Sciatic nerve (tissue), 2 donors: ENCODE measurements at regions not wholly inside any gene's neighbourhood (a gene's known extent, or its start where the extent isn't known, plus 50 kb on each side); places are given as distances from the start of the nearest gene placed in this dataset.
"Not testable (repeated sequence)": the region's sequence is repeated elsewhere in the genome, so short reads cannot be mapped to it uniquely, and the experiment has no call there.

Experiments
- ATAC-seq: fragments of 200-7000 bp; cut with Tn5 transposase; one replicate; pipeline ENCODE4 v1.9.1; 2020; ENCODE audit warnings: mild to moderate bottlenecking, moderate library complexity
- DNase-seq: peaks from one replicate; pipeline ENCODE4 v3.0.0-alpha.2; 2020; ENCODE audit warnings: low spot score
- intact Hi-C: fragments of 100-400 bp; cut with DNase I; formaldehyde crosslinking; loops from one replicate; pipeline ENCODE4 v1.14.2; 2022
- donor health status: DM: no; HTN: no; CAD: no.
- donor health status: DM: no; HTN: no; CAD: no.

DNA sequence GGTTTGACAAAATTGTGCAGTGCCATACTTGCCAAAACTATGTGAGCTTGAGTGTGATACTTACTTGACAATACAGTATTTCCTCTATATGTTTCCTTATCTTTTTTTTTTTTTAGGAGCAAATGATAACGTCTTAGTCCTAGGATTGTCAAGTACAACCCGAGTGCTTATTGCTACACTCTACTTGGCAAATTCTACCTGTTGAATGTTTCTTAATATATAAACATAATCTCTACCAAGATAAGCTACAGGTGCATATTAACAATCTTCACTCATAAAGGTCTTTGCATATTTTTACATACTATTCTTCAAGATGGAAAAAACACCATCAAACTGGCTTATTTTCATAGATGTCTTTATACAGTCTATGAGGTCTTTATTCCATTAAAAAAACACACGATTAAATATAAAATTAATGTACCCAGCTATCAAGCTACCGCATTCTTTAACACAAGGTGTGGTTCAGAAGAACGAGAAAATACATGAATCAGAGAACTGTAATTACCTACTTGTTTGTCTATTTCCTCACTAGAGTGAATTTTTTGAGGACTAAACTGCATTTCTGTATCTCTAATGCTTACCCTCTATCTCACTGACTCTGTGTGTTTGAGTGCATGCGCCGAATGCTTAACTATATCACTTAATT lies 76.1 kb upstream of the PDSS1 start:
- intact Hi-C loops = no loop called here
- no peak for ATAC-seq

GRCh38 chr10:26621889-26622711 lies 75.4 kb upstream of the PDSS1 start:
- intact Hi-C loops = no loop called here
- no peak for DNase-seq
- ATAC-seq = no peak

More for the DNA sequence above, 76.1 kb upstream of the PDSS1 start:
- DNase-seq = no peak

DNA sequence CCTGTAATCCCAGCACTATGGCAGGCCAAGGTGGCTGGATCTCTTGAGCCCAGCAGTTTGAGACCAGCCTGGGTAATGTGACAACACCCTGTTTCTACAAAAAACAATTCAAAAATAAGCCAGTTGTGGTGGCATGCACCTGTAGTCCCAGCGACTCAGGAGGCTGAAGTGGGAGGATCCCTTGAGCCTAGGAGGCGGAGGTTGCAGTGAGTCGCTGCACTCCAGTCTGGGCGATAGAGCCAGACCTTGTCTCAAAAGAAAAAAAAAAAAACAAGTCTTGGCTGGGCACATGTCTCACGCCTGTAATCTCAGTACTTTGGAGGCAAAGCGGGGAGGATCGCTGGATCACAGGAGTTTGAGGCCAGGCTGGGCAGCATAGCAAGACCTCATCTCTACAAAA lies 74.6 kb upstream of the PDSS1 start:
- DNase-seq = no peak
- intact Hi-C loops = no loop called here
- ATAC-seq = no peak

DNA sequence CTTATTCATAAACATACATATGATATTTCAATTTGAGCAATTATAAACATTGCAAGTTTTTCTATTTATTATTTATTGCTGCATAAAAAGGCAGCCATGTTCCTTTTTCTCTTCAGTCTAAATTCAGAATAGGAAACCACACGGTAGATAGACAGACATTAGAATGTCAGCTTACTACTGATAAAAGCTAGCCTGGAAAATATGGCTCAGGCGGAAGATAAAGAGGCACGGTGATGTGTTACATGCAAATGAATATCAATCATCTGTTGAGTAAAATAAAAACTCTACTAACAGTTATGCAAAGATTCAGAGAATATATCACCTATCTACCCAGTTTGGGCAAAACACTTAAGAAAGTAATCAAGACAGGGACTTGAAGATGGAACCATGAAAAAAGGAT lies 73.5 kb upstream of the PDSS1 start:
- intact Hi-C loops = no loop called here
- DNase-seq (no peak), ATAC-seq (no peak)

DNA sequence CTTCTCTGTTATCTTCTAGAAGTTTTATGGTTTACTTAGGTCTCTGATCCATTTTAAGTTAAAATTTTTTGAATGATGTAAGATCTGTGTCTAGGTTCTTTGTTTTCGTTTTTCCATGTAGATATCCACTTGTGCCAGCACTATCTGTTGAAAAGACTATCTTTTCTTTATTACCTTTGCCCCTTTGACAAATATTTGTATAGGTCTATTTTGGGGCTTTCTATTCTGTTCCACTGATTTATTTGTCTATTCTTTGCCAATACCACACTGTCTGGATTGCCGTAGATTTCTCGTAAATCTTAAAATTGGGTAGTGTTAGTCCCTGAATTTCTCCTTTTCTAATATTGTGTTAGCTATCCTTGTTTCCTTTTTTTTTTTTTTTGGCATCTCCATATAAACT lies 71.4 kb upstream of the PDSS1 start:
- ATAC-seq = no peak
- intact Hi-C loops = no loop called here
- DNase-seq = no peak

- ATAC-seq (no peak), DNase-seq (no peak)
- intact Hi-C loops = no loop called here
Observed at GRCh38 chr10:26627324-26627723, 70.2 kb upstream of the PDSS1 start.

DNA sequence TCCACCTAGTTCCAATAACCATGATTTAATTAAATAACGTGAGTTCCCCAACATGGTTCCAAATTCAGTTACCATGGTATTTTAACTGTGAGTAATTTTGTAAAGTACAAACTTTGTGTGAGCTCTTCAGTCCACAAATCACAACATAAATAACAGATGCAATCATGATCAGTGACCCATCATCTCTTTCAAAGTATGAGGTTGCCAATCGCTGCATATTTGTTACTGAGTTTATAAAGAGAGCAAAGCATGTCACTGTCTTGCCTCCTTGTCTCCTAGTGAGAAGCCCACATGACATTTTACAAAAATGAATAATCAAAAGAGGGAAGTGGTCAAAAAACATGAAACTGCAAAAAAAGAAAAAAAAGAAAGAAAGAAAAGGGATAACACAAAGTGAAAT lies 69.1 kb upstream of the PDSS1 start:
- ATAC-seq (no peak), DNase-seq (no peak)
- intact Hi-C loops = no loop called here

DNA sequence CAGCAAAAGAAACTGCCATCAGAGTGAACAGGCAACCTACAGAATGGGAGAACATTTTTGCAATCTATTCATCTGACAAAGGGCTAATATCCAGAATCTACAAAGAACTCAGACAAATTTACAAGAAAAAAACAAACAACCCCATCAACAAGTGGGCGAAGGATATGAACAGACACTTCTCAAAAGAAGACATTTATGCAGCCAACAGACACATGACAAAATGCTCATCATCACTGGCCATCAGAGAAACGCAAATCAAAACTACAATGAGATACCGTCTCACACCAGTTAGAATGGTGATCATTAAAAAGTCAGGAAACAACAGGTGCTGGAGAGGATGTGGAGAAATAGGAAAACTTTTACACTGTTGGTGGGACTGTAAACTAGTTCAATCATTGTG lies 65.3 kb upstream of the PDSS1 start:
- DNase-seq, intact Hi-C loops, ATAC-seq: not testable (repeated sequence)

DNA sequence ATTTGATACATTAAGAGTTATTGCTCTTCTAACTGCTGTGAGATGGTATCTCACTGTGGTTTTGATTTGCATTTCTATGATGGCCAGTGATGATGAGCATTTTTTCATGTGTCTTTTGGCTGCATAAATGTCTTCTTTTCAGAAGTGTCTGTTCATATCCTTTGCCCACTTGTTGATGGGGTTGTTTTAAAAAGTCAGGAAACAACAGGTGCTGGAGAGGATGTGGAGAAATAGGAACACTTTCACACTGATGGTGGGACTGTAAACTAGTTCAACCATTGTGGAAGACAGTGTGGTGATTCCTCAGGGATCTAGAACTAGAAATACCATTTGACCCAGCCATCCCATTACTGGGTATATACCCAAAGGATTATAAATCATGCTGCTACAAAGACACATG lies 63.4 kb upstream of the PDSS1 start:
- intact Hi-C loops, ATAC-seq, DNase-seq: not testable (repeated sequence)

GRCh38 chr10:26637521-26638275 lies 59.8 kb upstream of the PDSS1 start:
- DNase-seq (no peak), ATAC-seq (no peak)
- intact Hi-C loops = no loop called here

DNA sequence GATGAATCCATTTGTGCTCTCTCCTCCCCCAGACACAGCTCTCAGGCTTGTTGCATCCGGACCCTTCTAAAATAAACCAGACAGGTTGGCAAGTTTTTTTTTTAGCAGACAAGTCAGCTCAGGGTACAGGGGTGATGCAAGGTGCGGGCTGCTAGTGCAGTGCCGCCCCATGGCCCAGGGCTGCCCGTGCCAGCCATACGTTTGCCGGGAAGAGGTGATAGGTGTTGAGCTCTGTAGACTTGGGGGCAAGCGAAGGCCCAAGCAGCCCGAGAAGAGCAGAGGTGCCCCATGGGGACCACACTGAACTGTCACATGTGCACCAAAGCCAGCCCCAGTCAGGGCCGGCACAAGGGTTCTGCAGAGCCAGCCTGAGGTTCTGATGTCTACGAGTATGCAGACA lies 57.1 kb upstream of the PDSS1 start:
- ATAC-seq = no peak

GRCh38 chr10:26642896-26643653 lies 54.4 kb upstream of the PDSS1 start:
- intact Hi-C loops = no loop called here
- no peak for DNase-seq
- peak; percentile 26 for ATAC-seq

More for the DNA sequence above, 57.1 kb upstream of the PDSS1 start:
- intact Hi-C loops = no loop called here
- no peak for DNase-seq

- DNase-seq (no peak), ATAC-seq (no peak)
- intact Hi-C loops = no loop called here
Observed at GRCh38 chr10:26647602-26648244, 49.8 kb upstream of the PDSS1 start.
